ENCODE measurements at regions not wholly inside any gene's neighbourhood (a gene's known extent, or its start where the extent isn't known, plus 50 kb on each side); places are given as distances from the start of the nearest gene placed in this dataset.

DNA sequence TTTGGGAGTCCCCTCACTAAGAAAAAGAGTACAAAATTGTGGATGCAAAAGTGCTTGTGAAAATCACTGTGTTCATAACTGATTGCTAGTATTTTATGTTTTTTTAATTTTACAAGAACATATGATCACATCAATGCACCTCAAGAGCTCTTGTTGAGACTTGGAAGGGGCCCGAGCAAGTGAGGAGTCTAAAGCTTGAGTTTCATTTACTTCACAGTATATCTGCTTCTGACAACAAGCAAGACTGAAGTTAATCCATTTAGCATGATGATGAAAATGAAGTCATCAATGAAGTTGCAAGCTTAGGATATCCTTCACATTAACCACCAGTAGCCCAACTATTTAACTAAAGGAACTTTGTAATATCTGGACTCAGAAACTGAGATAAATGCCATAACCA lies 182.5 kb upstream of the DIO2 start:
- TF ChIP-seq, protein P1, sequence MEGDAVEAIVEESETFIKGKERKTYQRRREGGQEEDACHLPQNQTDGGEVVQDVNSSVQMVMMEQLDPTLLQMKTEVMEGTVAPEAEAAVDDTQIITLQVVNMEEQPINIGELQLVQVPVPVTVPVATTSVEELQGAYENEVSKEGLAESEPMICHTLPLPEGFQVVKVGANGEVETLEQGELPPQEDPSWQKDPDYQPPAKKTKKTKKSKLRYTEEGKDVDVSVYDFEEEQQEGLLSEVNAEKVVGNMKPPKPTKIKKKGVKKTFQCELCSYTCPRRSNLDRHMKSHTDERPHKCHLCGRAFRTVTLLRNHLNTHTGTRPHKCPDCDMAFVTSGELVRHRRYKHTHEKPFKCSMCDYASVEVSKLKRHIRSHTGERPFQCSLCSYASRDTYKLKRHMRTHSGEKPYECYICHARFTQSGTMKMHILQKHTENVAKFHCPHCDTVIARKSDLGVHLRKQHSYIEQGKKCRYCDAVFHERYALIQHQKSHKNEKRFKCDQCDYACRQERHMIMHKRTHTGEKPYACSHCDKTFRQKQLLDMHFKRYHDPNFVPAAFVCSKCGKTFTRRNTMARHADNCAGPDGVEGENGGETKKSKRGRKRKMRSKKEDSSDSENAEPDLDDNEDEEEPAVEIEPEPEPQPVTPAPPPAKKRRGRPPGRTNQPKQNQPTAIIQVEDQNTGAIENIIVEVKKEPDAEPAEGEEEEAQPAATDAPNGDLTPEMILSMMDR (IDR thresholded peaks at IDR 0.05; ENCODE audit: insufficient read depth, low read length): no peak
- TF ChIP-seq POLR2AphosphoS5 (IDR thresholded peaks at IDR 0.05; ENCODE audit: low read depth): no peak

Data from HL-60 (cell line).